C1 segment of cervical spinal cord (tissue), 14 donors: ENCODE measurements at regions not wholly inside any gene's neighbourhood (a gene's known extent, or its start where the extent isn't known, plus 50 kb on each side); places are given as distances from the start of the nearest gene placed in this dataset.
A peak's percentile ranks its signal among the peaks of the same experiment; 100 is the strongest.
"Not testable (repeated sequence)": the region's sequence is repeated elsewhere in the genome, so short reads cannot be mapped to it uniquely, and the experiment has no call there.

ENCODE experiments used
- DNase-seq, 14 donors: peaks; one replicate each; lab custom pipeline; 2025; lab: John Stamatoyannopoulos, UW

DNA sequence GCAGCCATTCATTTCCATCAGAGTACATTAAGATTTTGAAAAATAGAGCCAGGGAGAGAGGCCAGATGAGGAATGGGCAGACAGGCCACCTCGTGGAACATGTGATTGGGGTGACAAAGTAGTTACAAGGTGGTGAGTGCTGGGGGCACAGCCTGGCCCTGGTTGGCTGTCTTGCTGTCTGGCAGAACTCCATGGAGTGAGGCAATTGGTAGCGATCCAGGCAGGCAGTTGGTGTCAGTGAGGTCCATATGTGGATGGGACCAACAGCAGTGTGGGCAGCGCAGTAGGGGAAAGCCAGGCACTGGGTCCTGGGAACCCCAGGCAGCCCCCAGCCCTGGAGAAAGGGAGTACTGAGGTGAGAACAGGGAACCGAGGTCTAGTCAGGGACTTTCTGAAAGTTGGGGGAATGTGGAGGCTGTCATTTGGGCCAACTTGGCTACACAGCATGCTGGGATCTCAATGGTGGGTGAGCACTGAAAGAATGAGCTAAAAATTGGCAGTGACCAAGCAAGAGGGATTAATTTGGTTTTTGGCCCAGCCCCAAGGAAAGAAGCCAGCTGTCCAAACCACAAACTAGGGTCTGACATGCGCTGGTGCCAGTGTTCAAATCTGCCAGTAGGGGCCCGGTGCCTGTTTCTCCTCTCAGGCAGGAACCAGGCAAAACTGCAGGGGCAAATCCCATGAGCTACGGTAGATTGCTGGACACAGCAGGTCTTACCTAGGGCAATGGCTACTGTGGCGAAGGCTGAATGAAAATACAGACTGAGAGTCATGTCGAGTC, 61.4 kb upstream of the E2F3 start:
- peak in 1 of 14 donors; percentile 54 for DNase-seq

DNA sequence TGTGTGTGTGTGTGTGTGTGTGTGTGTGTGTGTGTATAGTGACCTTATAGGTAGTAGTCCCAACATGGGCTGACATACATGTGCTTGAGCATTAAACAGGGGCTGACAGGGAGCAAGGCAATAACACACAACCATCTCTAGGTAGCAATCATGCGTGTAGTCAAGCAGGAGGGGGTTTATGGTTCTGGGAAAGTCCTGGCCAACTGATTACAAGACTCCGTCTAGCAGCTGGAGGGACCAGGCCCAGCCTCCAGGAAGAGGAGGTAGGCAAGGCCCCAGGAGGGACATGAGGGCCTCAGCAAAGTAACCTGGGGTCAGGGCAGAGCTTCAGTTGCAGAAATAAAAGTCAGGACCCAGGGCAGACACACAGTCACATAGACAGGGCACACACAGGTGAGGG, 60.6 kb upstream of the E2F3 start:
- no peak for DNase-seq

DNA sequence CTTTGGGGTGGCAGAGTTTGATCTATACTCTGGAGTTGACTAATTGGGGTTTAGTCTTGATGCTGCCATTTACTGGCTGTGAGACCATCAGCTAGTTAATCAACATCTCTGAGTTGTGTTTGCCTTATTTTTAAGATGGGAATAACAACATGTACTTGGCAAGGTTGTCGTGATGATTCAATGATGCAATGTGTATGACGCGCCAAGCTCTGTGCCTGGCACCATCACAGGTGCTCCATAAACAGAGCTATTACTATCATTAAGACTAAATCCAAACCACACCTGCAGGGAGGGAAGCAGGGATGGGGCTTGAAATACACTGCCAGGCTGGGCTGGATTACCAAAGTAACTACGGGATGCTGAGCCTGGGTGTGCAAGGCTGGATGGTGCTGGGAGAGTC, 60.1 kb upstream of the E2F3 start:
- DNase-seq, result no peak

DNA sequence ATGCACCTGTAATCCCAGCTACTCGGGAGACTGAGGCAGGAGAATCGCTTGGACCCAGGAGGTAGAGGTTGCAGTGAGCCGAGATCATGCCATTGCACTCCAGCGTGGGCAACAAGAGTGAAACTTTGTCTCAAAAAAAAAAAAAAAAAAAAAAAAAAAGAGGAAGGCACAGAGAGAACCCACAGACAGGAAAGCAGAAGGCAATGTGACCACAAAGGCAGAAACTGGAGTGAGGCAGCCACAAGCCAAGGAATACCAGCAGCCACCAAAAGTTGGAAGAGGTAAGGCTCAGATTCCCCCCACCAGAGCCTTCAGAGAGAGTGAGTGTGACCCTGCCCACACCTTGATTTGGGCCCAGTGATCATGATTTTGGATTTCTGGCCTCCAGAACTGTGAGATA, 54.7 kb upstream of the E2F3 start:
- not testable (repeated sequence) for DNase-seq

DNA sequence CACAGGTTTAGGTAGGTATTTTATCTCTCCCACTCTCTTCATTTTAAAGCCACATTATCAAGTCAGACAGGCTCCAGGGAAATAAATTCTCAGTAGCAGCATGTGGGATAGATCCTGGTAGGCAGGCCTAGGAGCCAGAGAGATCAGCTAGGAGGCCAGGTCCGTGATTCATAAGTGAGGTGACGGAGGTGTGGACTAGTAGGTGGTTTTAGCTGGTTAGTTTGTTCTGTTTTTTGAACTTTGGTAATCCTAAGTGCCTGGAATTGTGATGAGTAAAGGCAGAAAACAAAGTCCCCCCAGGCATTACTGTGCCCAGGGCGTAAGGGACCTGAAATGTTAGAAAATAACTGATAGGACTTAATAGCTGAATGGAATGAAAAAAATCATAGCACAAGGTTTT, 53.6 kb upstream of the E2F3 start:
- DNase-seq, result no peak

DNA sequence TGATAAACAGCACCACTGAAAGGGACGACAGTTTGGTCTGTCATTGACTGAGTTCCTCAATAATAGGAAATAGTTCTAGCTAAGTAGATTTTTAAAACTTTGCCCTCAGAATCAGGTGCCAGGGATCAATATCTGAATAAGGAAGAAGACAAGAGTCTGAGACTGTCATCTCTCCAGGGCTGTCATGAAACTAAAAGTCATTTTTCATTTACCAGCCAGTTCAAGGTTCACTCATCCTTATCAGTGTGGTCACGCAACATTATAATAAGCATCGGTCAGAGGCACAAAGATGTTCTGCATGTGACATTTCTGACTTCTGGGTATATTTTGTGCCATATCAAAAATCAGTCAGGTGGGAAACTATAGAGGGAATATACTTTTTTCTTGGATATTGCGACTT, 52.5 kb upstream of the E2F3 start:
- DNase-seq, result no peak

DNA sequence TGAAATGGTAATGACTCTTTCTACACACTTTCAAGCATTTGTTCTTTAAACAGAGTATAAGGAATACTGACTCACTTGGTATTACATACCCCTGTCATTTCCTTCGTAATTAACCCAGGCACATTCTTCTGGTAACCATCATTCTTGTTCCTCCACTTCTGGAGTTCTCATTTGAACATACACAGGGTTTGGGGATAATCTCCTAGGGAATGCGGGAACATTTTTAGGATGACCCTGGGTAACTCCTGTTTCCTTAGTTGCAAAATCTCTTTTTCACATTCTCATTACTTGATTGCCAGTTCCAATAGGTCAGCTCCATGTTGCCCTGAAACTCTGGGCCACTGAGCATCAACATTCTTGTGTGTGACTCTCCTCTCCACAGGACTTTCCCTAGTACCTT, 51.5 kb upstream of the E2F3 start:
- DNase-seq, result no peak

DNA sequence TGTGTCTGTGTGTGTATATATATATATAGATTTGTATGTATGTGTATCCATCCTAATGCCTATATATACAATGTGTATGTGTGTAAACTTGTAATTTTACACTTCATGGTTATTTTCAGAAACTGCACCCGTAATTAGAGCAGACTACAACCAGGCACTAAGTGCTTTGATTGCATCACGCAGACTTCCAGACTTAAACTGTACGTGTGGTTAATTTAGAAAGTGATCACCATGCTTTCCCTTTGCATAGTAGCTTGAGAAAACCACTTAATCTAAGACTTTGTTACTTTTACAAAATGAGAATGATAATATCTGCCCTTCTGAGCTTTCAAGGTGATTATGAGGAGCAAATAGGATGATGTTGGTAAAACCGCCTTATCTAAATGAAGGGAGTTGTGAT, 50.1 kb upstream of the E2F3 start:
- no peak for DNase-seq
